ENCODE measurements at regions not wholly inside any gene's neighbourhood (a gene's known extent, or its start where the extent isn't known, plus 50 kb on each side); places are given as distances from the start of the nearest gene placed in this dataset.

DNA sequence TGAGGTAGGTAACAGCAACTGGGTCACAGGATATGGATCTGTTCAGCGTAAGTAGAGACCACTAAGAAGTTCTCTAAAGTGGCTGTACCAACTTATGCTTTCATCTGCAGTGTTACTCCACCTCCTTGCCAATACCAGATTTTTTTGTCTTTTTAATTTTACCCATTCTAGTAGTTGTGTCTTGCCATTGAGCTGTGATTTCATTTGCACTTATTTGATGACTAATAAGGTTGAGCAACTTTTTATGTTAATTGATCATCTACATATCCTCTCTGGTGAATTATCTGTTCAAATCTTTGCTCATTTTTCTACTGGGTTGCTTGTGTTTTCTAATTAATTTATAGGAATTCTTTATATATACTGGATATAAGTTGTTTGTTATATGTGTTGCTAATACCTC is 82.9 kb downstream of the OGFRL1 start:
- TF ChIP-seq, protein P1, sequence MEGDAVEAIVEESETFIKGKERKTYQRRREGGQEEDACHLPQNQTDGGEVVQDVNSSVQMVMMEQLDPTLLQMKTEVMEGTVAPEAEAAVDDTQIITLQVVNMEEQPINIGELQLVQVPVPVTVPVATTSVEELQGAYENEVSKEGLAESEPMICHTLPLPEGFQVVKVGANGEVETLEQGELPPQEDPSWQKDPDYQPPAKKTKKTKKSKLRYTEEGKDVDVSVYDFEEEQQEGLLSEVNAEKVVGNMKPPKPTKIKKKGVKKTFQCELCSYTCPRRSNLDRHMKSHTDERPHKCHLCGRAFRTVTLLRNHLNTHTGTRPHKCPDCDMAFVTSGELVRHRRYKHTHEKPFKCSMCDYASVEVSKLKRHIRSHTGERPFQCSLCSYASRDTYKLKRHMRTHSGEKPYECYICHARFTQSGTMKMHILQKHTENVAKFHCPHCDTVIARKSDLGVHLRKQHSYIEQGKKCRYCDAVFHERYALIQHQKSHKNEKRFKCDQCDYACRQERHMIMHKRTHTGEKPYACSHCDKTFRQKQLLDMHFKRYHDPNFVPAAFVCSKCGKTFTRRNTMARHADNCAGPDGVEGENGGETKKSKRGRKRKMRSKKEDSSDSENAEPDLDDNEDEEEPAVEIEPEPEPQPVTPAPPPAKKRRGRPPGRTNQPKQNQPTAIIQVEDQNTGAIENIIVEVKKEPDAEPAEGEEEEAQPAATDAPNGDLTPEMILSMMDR (IDR thresholded peaks at IDR 0.05) = no peak
- TF ChIP-seq POLR2AphosphoS5 (IDR thresholded peaks at IDR 0.05) = no peak

Measured in breast epithelium (tissue), 3 donors.